HG02852 (cell line): ENCODE measurements at regions not wholly inside any gene's neighbourhood (a gene's known extent, or its start where the extent isn't known, plus 50 kb on each side); places are given as distances from the start of the nearest gene placed in this dataset.
"Not testable (repeated sequence)": the region's sequence is repeated elsewhere in the genome, so short reads cannot be mapped to it uniquely, and the experiment has no call there.

Experiments
- ATAC-seq: cut with Tn5 transposase; IDR thresholded peaks from one replicate; pipeline ENCODE4 v1.9.1; 2021; ENCODE audit warnings: mild to moderate bottlenecking, moderate library complexity; ENCODE audit not compliant: unreplicated experiment

GRCh38 chr1:187999973-188000372, 1171.2 kb downstream of the PLA2G4A start:
- no peak for ATAC-seq

GRCh38 chr1:188003687-188004086, 1174.9 kb downstream of the PLA2G4A start:
- not testable (repeated sequence) for ATAC-seq

GRCh38 chr1:188004849-188005248, 1176.1 kb downstream of the PLA2G4A start:
- no peak for ATAC-seq

GRCh38 chr1:188006354-188006753, 1177.6 kb downstream of the PLA2G4A start:
- no peak for ATAC-seq

GRCh38 chr1:188013222-188013849, 1184.6 kb downstream of the PLA2G4A start:
- not testable (repeated sequence) for ATAC-seq

- ATAC-seq = no peak
Measured at GRCh38 chr1:188017921-188018320, 1189.2 kb downstream of the PLA2G4A start.

- no peak for ATAC-seq
Measured at GRCh38 chr1:188022661-188023060, 1193.9 kb downstream of the PLA2G4A start.

GRCh38 chr1:188023206-188023605, 1194.5 kb downstream of the PLA2G4A start:
- ATAC-seq = no peak

- peak; percentile 94 for ATAC-seq
Measured at GRCh38 chr1:188027613-188028012, 1198.9 kb downstream of the PLA2G4A start.

GRCh38 chr1:188037572-188037971, 1208.8 kb downstream of the PLA2G4A start:
- not testable (repeated sequence) for ATAC-seq

- ATAC-seq = no peak
Measured at GRCh38 chr1:188043536-188044245, 1214.9 kb downstream of the PLA2G4A start.

- ATAC-seq = no peak
Measured at GRCh38 chr1:188050250-188050649, 1221.5 kb downstream of the PLA2G4A start.

GRCh38 chr1:188056011-188056410, 1227.3 kb downstream of the PLA2G4A start:
- no peak for ATAC-seq

- no peak for ATAC-seq
Measured at GRCh38 chr1:188058801-188059200, 1230.1 kb downstream of the PLA2G4A start.

GRCh38 chr1:188061881-188062280, 1233.1 kb downstream of the PLA2G4A start:
- no peak for ATAC-seq

GRCh38 chr1:188062456-188062855, 1233.7 kb downstream of the PLA2G4A start:
- ATAC-seq = no peak

GRCh38 chr1:188065917-188066316, 1237.2 kb downstream of the PLA2G4A start:
- ATAC-seq = no peak

- ATAC-seq = no peak
Measured at GRCh38 chr1:188070848-188071247, 1242.1 kb downstream of the PLA2G4A start.

GRCh38 chr1:188089015-188089414, 1260.3 kb downstream of the PLA2G4A start:
- ATAC-seq = no peak

GRCh38 chr1:188089461-188089860, 1260.7 kb downstream of the PLA2G4A start:
- ATAC-seq = no peak

GRCh38 chr1:188096521-188096920, 1267.8 kb downstream of the PLA2G4A start:
- no peak for ATAC-seq

GRCh38 chr1:188117436-188117835, 1288.7 kb downstream of the PLA2G4A start:
- no peak for ATAC-seq

- ATAC-seq = no peak
Measured at GRCh38 chr1:188122646-188123045, 1293.9 kb downstream of the PLA2G4A start.
